ENCODE measurements at regions not wholly inside any gene's neighbourhood (a gene's known extent, or its start where the extent isn't known, plus 50 kb on each side); places are given as distances from the start of the nearest gene placed in this dataset.

GRCh38 chr20:10864076-10864672 is 190.4 kb upstream of the JAG1 start:
- no peak overlapping the region for H3K27ac Mint-ChIP-seq
- H3K27me3 Mint-ChIP-seq: no peaks in the 10 kb centered on the region
- no peak for DNase-seq
- H3K4me3 Mint-ChIP-seq: no peak overlapping the region
- no peaks in the 10 kb centered on the region for H3K9me3 Mint-ChIP-seq
- CTCF ChIA-PET: no interaction called here
- no peaks in the 10 kb centered on the region for H3K4me1 Mint-ChIP-seq
- H3K36me3 Mint-ChIP-seq (ENCODE audit: low read depth): no peaks in the 10 kb centered on the region
- POLR2A ChIA-PET: no interaction called here

GRCh38 chr20:10868299-10868698 is 194.5 kb upstream of the JAG1 start:
- H3K4me3 Mint-ChIP-seq: no peak overlapping the region
- H3K27me3 Mint-ChIP-seq: no peaks in the 10 kb centered on the region
- no peaks in the 10 kb centered on the region for H3K4me1 Mint-ChIP-seq
- no peak overlapping the region for H3K27ac Mint-ChIP-seq
- ChIA-PET POLR2A (no interaction called here), CTCF (no interaction called here)
- no peaks in the 10 kb centered on the region for H3K9me3 Mint-ChIP-seq
- DNase-seq: no peak
- no peaks in the 10 kb centered on the region for H3K36me3 Mint-ChIP-seq (ENCODE audit: low read depth)

- H3K4me3 Mint-ChIP-seq: no peak overlapping the region
- H3K4me1 Mint-ChIP-seq: no peaks in the 10 kb centered on the region
- no peaks in the 10 kb centered on the region for H3K36me3 Mint-ChIP-seq (ENCODE audit: low read depth)
- ChIA-PET CTCF (no interaction called here), POLR2A (no interaction called here)
- H3K27ac Mint-ChIP-seq: no peak overlapping the region
- no peaks in the 10 kb centered on the region for H3K27me3 Mint-ChIP-seq
- H3K9me3 Mint-ChIP-seq: no peaks in the 10 kb centered on the region
- DNase-seq: no peak
These were observed 199.2 kb upstream of the JAG1 start for GRCh38 chr20:10873026-10873425.

- no peak overlapping the region for H3K4me3 Mint-ChIP-seq
- H3K4me1 Mint-ChIP-seq: no peaks in the 10 kb centered on the region
- H3K27me3 Mint-ChIP-seq: no peaks in the 10 kb centered on the region
- DNase-seq: no peak
- H3K27ac Mint-ChIP-seq: no peak overlapping the region
- H3K9me3 Mint-ChIP-seq: no peaks in the 10 kb centered on the region
- no peaks in the 10 kb centered on the region for H3K36me3 Mint-ChIP-seq (ENCODE audit: low read depth)
- ChIA-PET POLR2A (no interaction called here), CTCF (no interaction called here)
These were observed 201.9 kb upstream of the JAG1 start for GRCh38 chr20:10875653-10876052.

- Mint-ChIP-seq H3K4me3 (no peak overlapping the region), H3K27ac (no peak overlapping the region), H3K36me3 (ENCODE audit: low read depth) (no peaks in the 10 kb centered on the region), H3K4me1 (no peaks in the 10 kb centered on the region), H3K27me3 (no peaks in the 10 kb centered on the region), H3K9me3 (no peaks in the 10 kb centered on the region)
- DNase-seq: no peak
- POLR2A ChIA-PET: no interaction called here
- CTCF ChIA-PET: no interaction called here
These were observed 202.8 kb upstream of the JAG1 start for GRCh38 chr20:10876558-10876957.

GRCh38 chr20:10877342-10877741 is 203.5 kb upstream of the JAG1 start:
- no peak for DNase-seq
- ChIA-PET CTCF (no interaction called here), POLR2A (no interaction called here)
- H3K4me3 Mint-ChIP-seq: no peak overlapping the region
- H3K9me3 Mint-ChIP-seq: no peaks in the 10 kb centered on the region
- H3K36me3 Mint-ChIP-seq (ENCODE audit: low read depth): no peaks in the 10 kb centered on the region
- H3K4me1 Mint-ChIP-seq: no peaks in the 10 kb centered on the region
- H3K27ac Mint-ChIP-seq: no peak overlapping the region
- H3K27me3 Mint-ChIP-seq: no peaks in the 10 kb centered on the region

GRCh38 chr20:10883166-10883565 is 209.4 kb upstream of the JAG1 start:
- H3K9me3 Mint-ChIP-seq: peaks cover 5% of the 10 kb centered on the region
- no peaks in the 10 kb centered on the region for H3K36me3 Mint-ChIP-seq (ENCODE audit: low read depth)
- no peaks in the 10 kb centered on the region for H3K27me3 Mint-ChIP-seq
- no peaks in the 10 kb centered on the region for H3K4me1 Mint-ChIP-seq
- H3K4me3 Mint-ChIP-seq: no peak overlapping the region
- POLR2A ChIA-PET: no interaction called here
- CTCF ChIA-PET: no interaction called here
- DNase-seq: no peak
- H3K27ac Mint-ChIP-seq: no peak overlapping the region

- H3K9me3 Mint-ChIP-seq: no peaks in the 10 kb centered on the region
- no peaks in the 10 kb centered on the region for H3K4me1 Mint-ChIP-seq
- no peaks in the 10 kb centered on the region for H3K36me3 Mint-ChIP-seq (ENCODE audit: low read depth)
- H3K27me3 Mint-ChIP-seq: no peaks in the 10 kb centered on the region
- H3K4me3 Mint-ChIP-seq: no peak overlapping the region
- DNase-seq: no peak
- ChIA-PET POLR2A (no interaction called here), CTCF (no interaction called here)
- H3K27ac Mint-ChIP-seq: no peak overlapping the region
These were observed 219.5 kb upstream of the JAG1 start for GRCh38 chr20:10893321-10893720.

GRCh38 chr20:10897336-10897735 is 223.5 kb upstream of the JAG1 start:
- ChIA-PET POLR2A (no interaction called here), CTCF (no interaction called here)
- Mint-ChIP-seq H3K36me3 (ENCODE audit: low read depth) (no peaks in the 10 kb centered on the region), H3K4me3 (no peak overlapping the region), H3K27me3 (no peaks in the 10 kb centered on the region), H3K9me3 (no peaks in the 10 kb centered on the region), H3K4me1 (no peaks in the 10 kb centered on the region), H3K27ac (no peak overlapping the region)
- DNase-seq: no peak

GRCh38 chr20:10898552-10898951 is 224.8 kb upstream of the JAG1 start:
- Mint-ChIP-seq H3K36me3 (ENCODE audit: low read depth) (no peaks in the 10 kb centered on the region), H3K4me3 (no peak overlapping the region), H3K9me3 (no peaks in the 10 kb centered on the region), H3K27ac (no peak overlapping the region), H3K4me1 (no peaks in the 10 kb centered on the region), H3K27me3 (no peaks in the 10 kb centered on the region)
- ChIA-PET CTCF (no interaction called here), POLR2A (no interaction called here)
- no peak for DNase-seq

- CTCF ChIA-PET: no interaction called here
- POLR2A ChIA-PET: no interaction called here
- Mint-ChIP-seq H3K4me3 (no peak overlapping the region), H3K27ac (no peak overlapping the region), H3K36me3 (ENCODE audit: low read depth) (no peaks in the 10 kb centered on the region), H3K27me3 (no peaks in the 10 kb centered on the region), H3K9me3 (no peaks in the 10 kb centered on the region), H3K4me1 (no peaks in the 10 kb centered on the region)
- no peak for DNase-seq
These were observed 228.4 kb upstream of the JAG1 start for GRCh38 chr20:10902174-10902573.

GRCh38 chr20:10902576-10903282 is 228.9 kb upstream of the JAG1 start:
- H3K27ac Mint-ChIP-seq: no peak overlapping the region
- no peaks in the 10 kb centered on the region for H3K27me3 Mint-ChIP-seq
- H3K9me3 Mint-ChIP-seq: no peaks in the 10 kb centered on the region
- no peak overlapping the region for H3K4me3 Mint-ChIP-seq
- H3K36me3 Mint-ChIP-seq (ENCODE audit: low read depth): no peaks in the 10 kb centered on the region
- no peak for DNase-seq
- CTCF ChIA-PET: no interaction called here
- POLR2A ChIA-PET: no interaction called here
- H3K4me1 Mint-ChIP-seq: no peaks in the 10 kb centered on the region

GRCh38 chr20:10906834-10907233 is 233.0 kb upstream of the JAG1 start:
- H3K4me3 Mint-ChIP-seq: no peak overlapping the region
- H3K27me3 Mint-ChIP-seq: no peaks in the 10 kb centered on the region
- POLR2A ChIA-PET: no interaction called here
- no peaks in the 10 kb centered on the region for H3K36me3 Mint-ChIP-seq (ENCODE audit: low read depth)
- peaks cover 3% of the 10 kb centered on the region for H3K9me3 Mint-ChIP-seq
- no peak for DNase-seq
- H3K27ac Mint-ChIP-seq: no peak overlapping the region
- no peaks in the 10 kb centered on the region for H3K4me1 Mint-ChIP-seq
- CTCF ChIA-PET: no interaction called here

- no peaks in the 10 kb centered on the region for H3K27me3 Mint-ChIP-seq
- H3K4me3 Mint-ChIP-seq: no peak overlapping the region
- ChIA-PET CTCF (no interaction called here), POLR2A (no interaction called here)
- H3K27ac Mint-ChIP-seq: no peak overlapping the region
- DNase-seq: no peak
- no peaks in the 10 kb centered on the region for H3K36me3 Mint-ChIP-seq (ENCODE audit: low read depth)
- H3K9me3 Mint-ChIP-seq: peaks cover 3% of the 10 kb centered on the region
- no peaks in the 10 kb centered on the region for H3K4me1 Mint-ChIP-seq
These were observed 236.0 kb upstream of the JAG1 start for GRCh38 chr20:10909803-10910202.

Data from activated CD4-positive, alpha-beta T cell treated with anti-CD3 and anti-CD28 coated beads, Interleukin-2, amount 10 ng/mL, durations not matched to agents 7 days and 5 days (primary cell).